WTC11 (cell line): ENCODE measurements at regions not wholly inside any gene's neighbourhood (a gene's known extent, or its start where the extent isn't known, plus 50 kb on each side); places are given as distances from the start of the nearest gene placed in this dataset.

ENCODE experiments used
- ATAC-seq: fragments of 200-7000 bp; cut with Tn5 transposase; 2 replicates; pipeline ENCODE4 v1.10.0; 2021; ENCODE audit warnings: mild to moderate bottlenecking, moderate library complexity
- CTCF ChIA-PET: fragments of 300-600 bp; sonication (Branson Sonifier 250); formaldehyde crosslinking; loops from one replicate; lab custom pipeline; 2021; ENCODE audit warnings: antibody characterized with exemption; lab: Charles Lee
- POLR2A ChIA-PET: fragments of 350-600 bp; sonication (Branson Sonifier 250); formaldehyde crosslinking; loops from one replicate; lab custom pipeline; 2021; ENCODE audit warnings: antibody characterized with exemption; lab: Charles Lee
- DNase-seq: peaks from one replicate; pipeline ENCODE4 v3.0.0; 2021; ENCODE audit warnings: low spot score
- H3K27ac Mint-ChIP-seq: 2 replicates; pipeline ENCODE4 v1.8.0; 2021; ENCODE audit warnings: mixed read lengths
- H3K27me3 Mint-ChIP-seq: 2 replicates; pipeline ENCODE4 v1.8.0; 2021; ENCODE audit warnings: low read depth, mild to moderate bottlenecking, moderate library complexity, mixed read lengths
- H3K36me3 Mint-ChIP-seq: 2 replicates; pipeline ENCODE4 v1.8.0; 2021; ENCODE audit warnings: mixed read lengths
- H3K4me1 Mint-ChIP-seq: 2 replicates; pipeline ENCODE4 v1.8.0; 2022; ENCODE audit warnings: mixed read lengths
- H3K4me3 Mint-ChIP-seq: 2 replicates; pipeline ENCODE4 v1.8.0; 2021; ENCODE audit warnings: mild to moderate bottlenecking, moderate library complexity, mixed read lengths
- H3K9me3 Mint-ChIP-seq: 2 replicates; pipeline ENCODE4 v1.8.0; 2021; ENCODE audit warnings: mixed read lengths
- ARID4B ChIP-seq: sonication (generic); formaldehyde crosslinking; IDR thresholded peaks from 2 replicates; pipeline ENCODE4 v1.8.0; 2023; ENCODE audit warnings: missing genetic modification reagents, mild to moderate bottlenecking, borderline replicate concordance
- ATF6 ChIP-seq: sonication (generic); formaldehyde crosslinking; IDR thresholded peaks from 2 replicates; pipeline ENCODE4 v1.8.1; 2023; ENCODE audit warnings: mild to moderate bottlenecking, missing genetic modification reagents
- E2F1 ChIP-seq: sonication (generic); formaldehyde crosslinking; IDR thresholded peaks from 2 replicates; pipeline ENCODE4 v1.8.0; 2022; ENCODE audit warnings: mild to moderate bottlenecking, missing genetic modification reagents
- FOXJ3 ChIP-seq: sonication (generic); formaldehyde crosslinking; IDR thresholded peaks from 2 replicates; pipeline ENCODE4 v1.9.0; 2021; ENCODE audit warnings: missing genetic modification reagents, mild to moderate bottlenecking, borderline replicate concordance
- JAZF1 ChIP-seq: fragments of 250-450 bp; sonication (Bioruptor Pico); IDR thresholded peaks from 2 replicates; pipeline ENCODE4 v1.9.0; 2021; ENCODE audit warnings: moderate library complexity, mild to moderate bottlenecking, inconsistent platforms
- JUN ChIP-seq: sonication (generic); formaldehyde crosslinking; IDR thresholded peaks from 2 replicates; pipeline ENCODE4 v1.8.0; 2023; ENCODE audit warnings: mild to moderate bottlenecking, missing genetic modification reagents
- NFE2L1 ChIP-seq: sonication (generic); formaldehyde crosslinking; IDR thresholded peaks from 2 replicates; pipeline ENCODE4 v1.8.1; 2023; ENCODE audit warnings: missing genetic modification reagents
- RORB ChIP-seq: fragments of 250-450 bp; sonication (Bioruptor Pico); IDR thresholded peaks from 2 replicates; pipeline ENCODE4 v1.9.0; 2021; ENCODE audit warnings: mild to moderate bottlenecking
- USF2 ChIP-seq: sonication (generic); formaldehyde crosslinking; IDR thresholded peaks from 2 replicates; pipeline ENCODE4 v1.8.1; 2023; ENCODE audit warnings: mild to moderate bottlenecking, missing genetic modification reagents, moderate library complexity
- ZBTB21 ChIP-seq: sonication (generic); formaldehyde crosslinking; IDR thresholded peaks from 2 replicates; pipeline ENCODE4 v1.8.1; 2023; ENCODE audit warnings: mild to moderate bottlenecking, missing genetic modification reagents, borderline replicate concordance
- ZNF396 ChIP-seq: fragments of 250-450 bp; sonication (Bioruptor Pico); IDR thresholded peaks from 2 replicates; pipeline ENCODE4 v1.8.0; 2021; ENCODE audit warnings: mild to moderate bottlenecking, moderate library complexity, borderline replicate concordance
- ZNF425 ChIP-seq: fragments of 250-450 bp; sonication (Bioruptor Pico); conservative IDR thresholded peaks from 2 replicates; pipeline ENCODE4 v1.9.0; 2021; ENCODE audit warnings: mild to moderate bottlenecking
- ZNF532 ChIP-seq: fragments of 250-450 bp; sonication (Bioruptor Pico); IDR thresholded peaks from 2 replicates; pipeline ENCODE4 v1.9.0; 2021; ENCODE audit warnings: mild to moderate bottlenecking, borderline replicate concordance

- H3K9me3 Mint-ChIP-seq = no peaks in the 10 kb centered on the region; the same call in 1 of the 2 replicates
- H3K4me3 Mint-ChIP-seq = no peak overlapping the region
- H3K27me3 Mint-ChIP-seq = no peaks in the 10 kb centered on the region
- ATAC-seq (no peak), DNase-seq (no peak)
- H3K27ac Mint-ChIP-seq = no peak overlapping the region
- TF ChIP-seq USF2 = no peak
- no peak for TF ChIP-seq ZNF425 (CRISPR knock-in tag)
- no peak for TF ChIP-seq ZBTB21 (CRISPR knock-in tag)
- TF ChIP-seq FOXJ3 (CRISPR knock-in tag) = no peak
- no peak for TF ChIP-seq ATF6 (CRISPR knock-in tag)
- TF ChIP-seq ZNF532 (CRISPR knock-in tag) = no peak
- no peak for TF ChIP-seq RORB (CRISPR knock-in tag)
- TF ChIP-seq NFE2L1 (CRISPR knock-in tag) = no peak
- TF ChIP-seq JAZF1 (CRISPR knock-in tag) = no peak
- no peak for TF ChIP-seq E2F1 (CRISPR knock-in tag)
- no peak for TF ChIP-seq ARID4B
- TF ChIP-seq ZNF396 (CRISPR knock-in tag) = no peak
- no peak for TF ChIP-seq JUN (CRISPR knock-in tag)
- ChIA-PET POLR2A (no interaction called here), CTCF (no interaction called here)
- H3K36me3 Mint-ChIP-seq = no peaks in the 10 kb centered on the region
- H3K4me1 Mint-ChIP-seq = peaks cover 25% of the 10 kb centered on the region
Observed at GRCh38 chr4:56146956-56147355, 198.2 kb downstream of the CEP135 start.
